ENCODE measurements at regions not wholly inside any gene's neighbourhood (a gene's known extent, or its start where the extent isn't known, plus 50 kb on each side); places are given as distances from the start of the nearest gene placed in this dataset.

DNA sequence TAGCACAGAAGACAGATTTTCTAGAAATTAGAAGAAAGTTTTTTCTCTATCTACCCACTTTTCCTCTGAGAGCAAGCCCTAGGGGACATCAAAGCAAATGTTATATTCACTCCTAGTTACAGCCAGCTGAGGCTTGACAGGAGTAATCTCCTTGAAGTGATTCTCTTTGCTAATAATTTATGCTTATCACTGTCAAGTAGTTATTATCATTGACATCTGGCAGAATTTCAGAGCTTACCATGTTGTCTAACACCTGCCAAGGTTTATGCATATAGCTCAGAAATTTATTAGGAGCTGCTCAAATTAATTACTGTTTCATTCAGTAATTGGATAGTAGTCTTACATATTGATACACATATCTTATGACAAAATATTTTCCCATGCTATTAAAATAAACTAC is 465.9 kb upstream of the ATXN8OS start:
- H3K27ac ChIP-seq (ENCODE audit: low read length), result no peak overlapping the region
- no peak overlapping the region for H3K9ac ChIP-seq (ENCODE audit: low read length)
- no peaks in the 10 kb centered on the region for H3K9me3 ChIP-seq (replicated peaks; ENCODE audit: insufficient read depth, low read length)
- H3K4me2 ChIP-seq (ENCODE audit: low read depth, low read length), result no peak overlapping the region
- DNase-seq, result no peak
- H3K9me2 ChIP-seq (replicated peaks; ENCODE audit: insufficient read depth, low read length), result no peaks in the 10 kb centered on the region
- TF ChIP-seq, protein P1, sequence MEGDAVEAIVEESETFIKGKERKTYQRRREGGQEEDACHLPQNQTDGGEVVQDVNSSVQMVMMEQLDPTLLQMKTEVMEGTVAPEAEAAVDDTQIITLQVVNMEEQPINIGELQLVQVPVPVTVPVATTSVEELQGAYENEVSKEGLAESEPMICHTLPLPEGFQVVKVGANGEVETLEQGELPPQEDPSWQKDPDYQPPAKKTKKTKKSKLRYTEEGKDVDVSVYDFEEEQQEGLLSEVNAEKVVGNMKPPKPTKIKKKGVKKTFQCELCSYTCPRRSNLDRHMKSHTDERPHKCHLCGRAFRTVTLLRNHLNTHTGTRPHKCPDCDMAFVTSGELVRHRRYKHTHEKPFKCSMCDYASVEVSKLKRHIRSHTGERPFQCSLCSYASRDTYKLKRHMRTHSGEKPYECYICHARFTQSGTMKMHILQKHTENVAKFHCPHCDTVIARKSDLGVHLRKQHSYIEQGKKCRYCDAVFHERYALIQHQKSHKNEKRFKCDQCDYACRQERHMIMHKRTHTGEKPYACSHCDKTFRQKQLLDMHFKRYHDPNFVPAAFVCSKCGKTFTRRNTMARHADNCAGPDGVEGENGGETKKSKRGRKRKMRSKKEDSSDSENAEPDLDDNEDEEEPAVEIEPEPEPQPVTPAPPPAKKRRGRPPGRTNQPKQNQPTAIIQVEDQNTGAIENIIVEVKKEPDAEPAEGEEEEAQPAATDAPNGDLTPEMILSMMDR (IDR thresholded peaks at IDR 0.05; ENCODE audit: low read length), result no peak
- no peak for TF ChIP-seq EZH2 (optimal IDR thresholded peaks at IDR 0.05; ENCODE audit: low read depth, low read length)
- TF ChIP-seq EZH2phosphoT487 (IDR thresholded peaks at IDR 0.05; ENCODE audit: low read length), result no peak
- H3K4me3 ChIP-seq (ENCODE audit: low read length), result no peak overlapping the region
- no peaks in the 10 kb centered on the region for H3K79me2 ChIP-seq (ENCODE audit: low read length)
- H3K4me1 ChIP-seq (ENCODE audit: low read length), result no peaks in the 10 kb centered on the region
- no peaks in the 10 kb centered on the region for H3K27me3 ChIP-seq (replicated peaks; ENCODE audit: insufficient read depth, low read length)
- H4K20me1 ChIP-seq (ENCODE audit: insufficient read depth, low read length), result no peaks in the 10 kb centered on the region
- no peak overlapping the region for H2AFZ ChIP-seq (ENCODE audit: low read length)
- no peaks in the 10 kb centered on the region for H3K36me3 ChIP-seq (replicated peaks; ENCODE audit: insufficient read depth, low read length)
- no peaks in the 10 kb centered on the region for H3F3A ChIP-seq (ENCODE audit: insufficient read depth, low read length)

DNA sequence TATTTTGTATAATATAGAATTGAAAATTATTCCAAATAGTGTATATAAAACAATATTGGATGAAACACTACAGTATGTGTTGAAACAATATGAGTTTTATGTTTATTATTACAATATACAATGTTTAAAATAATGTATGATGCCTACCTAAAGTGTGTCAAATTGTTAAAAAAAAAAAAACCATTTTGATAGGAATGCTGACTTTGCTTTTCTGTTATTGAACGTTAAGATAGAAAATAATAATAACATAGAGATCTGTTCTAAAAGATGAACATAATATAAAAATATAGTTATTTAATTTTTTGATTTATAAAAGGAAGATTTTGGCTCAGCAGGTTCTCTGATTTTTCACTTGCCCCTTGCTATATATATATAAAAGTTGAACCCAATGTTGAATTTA is 474.6 kb upstream of the ATXN8OS start:
- Histone ChIP-seq H4K20me1 (ENCODE audit: insufficient read depth, low read length) (no peaks in the 10 kb centered on the region), H3K9ac (ENCODE audit: low read length) (no peak overlapping the region), H3F3A (ENCODE audit: insufficient read depth, low read length) (no peaks in the 10 kb centered on the region), H3K4me2 (ENCODE audit: low read depth, low read length) (no peak overlapping the region), H3K27me3 (replicated peaks; ENCODE audit: insufficient read depth, low read length) (no peaks in the 10 kb centered on the region), H3K79me2 (ENCODE audit: low read length) (no peaks in the 10 kb centered on the region), H3K36me3 (replicated peaks; ENCODE audit: insufficient read depth, low read length) (no peaks in the 10 kb centered on the region), H3K9me3 (replicated peaks; ENCODE audit: insufficient read depth, low read length) (no peaks in the 10 kb centered on the region), H3K9me2 (replicated peaks; ENCODE audit: insufficient read depth, low read length) (no peaks in the 10 kb centered on the region), H3K27ac (ENCODE audit: low read length) (no peak overlapping the region), H3K4me3 (ENCODE audit: low read length) (no peak overlapping the region), H2AFZ (ENCODE audit: low read length) (no peak overlapping the region), H3K4me1 (ENCODE audit: low read length) (no peaks in the 10 kb centered on the region)
- no peak for TF ChIP-seq EZH2phosphoT487 (IDR thresholded peaks at IDR 0.05; ENCODE audit: low read length)
- TF ChIP-seq, protein P1 (IDR thresholded peaks at IDR 0.05; ENCODE audit: low read length), result no peak
- TF ChIP-seq EZH2 (optimal IDR thresholded peaks at IDR 0.05; ENCODE audit: low read depth, low read length), result no peak
- no peak for DNase-seq

- no peaks in the 10 kb centered on the region for H3K4me1 ChIP-seq (ENCODE audit: low read length)
- H3K36me3 ChIP-seq (replicated peaks; ENCODE audit: insufficient read depth, low read length), result no peaks in the 10 kb centered on the region
- H3K27ac ChIP-seq (ENCODE audit: low read length), result no peak overlapping the region
- TF ChIP-seq EZH2 (optimal IDR thresholded peaks at IDR 0.05; ENCODE audit: low read depth, low read length), result no peak
- TF ChIP-seq, protein P1 (IDR thresholded peaks at IDR 0.05; ENCODE audit: low read length), result no peak
- no peak overlapping the region for H2AFZ ChIP-seq (ENCODE audit: low read length)
- DNase-seq, result no peak
- no peak overlapping the region for H3K9ac ChIP-seq (ENCODE audit: low read length)
- H3K9me2 ChIP-seq (replicated peaks; ENCODE audit: insufficient read depth, low read length), result no peaks in the 10 kb centered on the region
- no peak overlapping the region for H3K4me2 ChIP-seq (ENCODE audit: low read depth, low read length)
- H4K20me1 ChIP-seq (ENCODE audit: insufficient read depth, low read length), result no peaks in the 10 kb centered on the region
- no peaks in the 10 kb centered on the region for H3F3A ChIP-seq (ENCODE audit: insufficient read depth, low read length)
- no peaks in the 10 kb centered on the region for H3K27me3 ChIP-seq (replicated peaks; ENCODE audit: insufficient read depth, low read length)
- no peak overlapping the region for H3K4me3 ChIP-seq (ENCODE audit: low read length)
- H3K9me3 ChIP-seq (replicated peaks; ENCODE audit: insufficient read depth, low read length), result no peaks in the 10 kb centered on the region
- H3K79me2 ChIP-seq (ENCODE audit: low read length), result no peaks in the 10 kb centered on the region
Observed at GRCh38 chr13:69623973-69624372, 483.7 kb upstream of the ATXN8OS start.
